ENCODE measurements at regions not wholly inside any gene's neighbourhood (a gene's known extent, or its start where the extent isn't known, plus 50 kb on each side); places are given as distances from the start of the nearest gene placed in this dataset.

GRCh38 chr21:23792300-23792699 is 1815.0 kb downstream of the MRPL39 start:
- TF ChIP-seq EZH2 (IDR thresholded peaks at IDR 0.05; ENCODE audit: insufficient read depth, low read length) (no peak), CTCF (IDR thresholded peaks at IDR 0.05; ENCODE audit: insufficient read depth, low read depth, low read length) (no peak)
- DNase-seq (ENCODE audit: low read depth) (no peak), FAIRE-seq (no peak)
- Histone ChIP-seq H3K27me3 (ENCODE audit: insufficient read depth, low read length) (no peaks in the 10 kb centered on the region), H3K4me2 (ENCODE audit: low read length) (no peak overlapping the region), H3K36me3 (ENCODE audit: insufficient read depth, low read length) (no peaks in the 10 kb centered on the region), H3K79me2 (ENCODE audit: insufficient read depth, low read length) (no peaks in the 10 kb centered on the region), H3K4me3 (ENCODE audit: insufficient read depth, low read depth, low read length) (no peak overlapping the region), H3K4me1 (ENCODE audit: insufficient read depth, low read length) (no peaks in the 10 kb centered on the region), H3K9me3 (ENCODE audit: insufficient read depth, low read depth, low read length) (no peaks in the 10 kb centered on the region), H4K20me1 (ENCODE audit: insufficient read depth, low read length) (no peaks in the 10 kb centered on the region), H3K9ac (ENCODE audit: low read length) (no peak overlapping the region), H3K27ac (ENCODE audit: low read depth, low read length) (no peak overlapping the region), H2AFZ (ENCODE audit: low read depth, low read length) (no peak overlapping the region)
- Mint-ChIP-seq H3K4me1 (ENCODE audit: low read depth, unreplicated experiment) (no peaks in the 10 kb centered on the region), H3K9me3 (ENCODE audit: unreplicated experiment) (peaks cover 1% of the 10 kb centered on the region), H3K27me3 (ENCODE audit: low read depth, unreplicated experiment) (no peaks in the 10 kb centered on the region), H3K36me3 (ENCODE audit: low read depth, unreplicated experiment) (no peaks in the 10 kb centered on the region), H3K27ac (ENCODE audit: unreplicated experiment) (no peak overlapping the region), H3K4me3 (ENCODE audit: unreplicated experiment) (no peak overlapping the region)

- H3K79me2 ChIP-seq (ENCODE audit: insufficient read depth, low read length): no peaks in the 10 kb centered on the region
- H3K9me3 ChIP-seq (ENCODE audit: insufficient read depth, low read depth, low read length): no peaks in the 10 kb centered on the region
- H3K27me3 Mint-ChIP-seq (ENCODE audit: low read depth, unreplicated experiment): no peaks in the 10 kb centered on the region
- no peaks in the 10 kb centered on the region for H3K27me3 ChIP-seq (ENCODE audit: insufficient read depth, low read length)
- no peak overlapping the region for H3K4me3 Mint-ChIP-seq (ENCODE audit: unreplicated experiment)
- H3K9me3 Mint-ChIP-seq (ENCODE audit: unreplicated experiment): peaks cover 1% of the 10 kb centered on the region
- no peak overlapping the region for H2AFZ ChIP-seq (ENCODE audit: low read depth, low read length)
- no peaks in the 10 kb centered on the region for H4K20me1 ChIP-seq (ENCODE audit: insufficient read depth, low read length)
- no peaks in the 10 kb centered on the region for H3K4me1 Mint-ChIP-seq (ENCODE audit: low read depth, unreplicated experiment)
- no peak overlapping the region for H3K9ac ChIP-seq (ENCODE audit: low read length)
- no peaks in the 10 kb centered on the region for H3K36me3 Mint-ChIP-seq (ENCODE audit: low read depth, unreplicated experiment)
- no peaks in the 10 kb centered on the region for H3K4me1 ChIP-seq (ENCODE audit: insufficient read depth, low read length)
- H3K4me3 ChIP-seq (ENCODE audit: insufficient read depth, low read depth, low read length): no peak overlapping the region
- H3K27ac Mint-ChIP-seq (ENCODE audit: unreplicated experiment): no peak overlapping the region
- H3K36me3 ChIP-seq (ENCODE audit: insufficient read depth, low read length): no peaks in the 10 kb centered on the region
- no peak overlapping the region for H3K27ac ChIP-seq (ENCODE audit: low read depth, low read length)
- TF ChIP-seq EZH2 (IDR thresholded peaks at IDR 0.05; ENCODE audit: insufficient read depth, low read length) (no peak), CTCF (IDR thresholded peaks at IDR 0.05; ENCODE audit: insufficient read depth, low read depth, low read length) (no peak)
- no peak for DNase-seq (ENCODE audit: low read depth)
- no peak overlapping the region for H3K4me2 ChIP-seq (ENCODE audit: low read length)
- FAIRE-seq: no peak
Observed at GRCh38 chr21:23789864-23790263, 1817.4 kb downstream of the MRPL39 start.

- Histone ChIP-seq H3K4me1 (ENCODE audit: insufficient read depth, low read length) (no peaks in the 10 kb centered on the region), H3K4me2 (ENCODE audit: low read length) (no peak overlapping the region), H4K20me1 (ENCODE audit: insufficient read depth, low read length) (no peaks in the 10 kb centered on the region), H3K79me2 (ENCODE audit: insufficient read depth, low read length) (no peaks in the 10 kb centered on the region), H3K27me3 (ENCODE audit: insufficient read depth, low read length) (no peaks in the 10 kb centered on the region), H2AFZ (ENCODE audit: low read depth, low read length) (no peak overlapping the region), H3K4me3 (ENCODE audit: insufficient read depth, low read depth, low read length) (no peak overlapping the region), H3K9ac (ENCODE audit: low read length) (no peak overlapping the region), H3K36me3 (ENCODE audit: insufficient read depth, low read length) (no peaks in the 10 kb centered on the region), H3K9me3 (ENCODE audit: insufficient read depth, low read depth, low read length) (no peaks in the 10 kb centered on the region), H3K27ac (ENCODE audit: low read depth, low read length) (no peak overlapping the region)
- TF ChIP-seq EZH2 (IDR thresholded peaks at IDR 0.05; ENCODE audit: insufficient read depth, low read length): no peak
- no peak for TF ChIP-seq CTCF (IDR thresholded peaks at IDR 0.05; ENCODE audit: insufficient read depth, low read depth, low read length)
- no peak overlapping the region for H3K4me3 Mint-ChIP-seq (ENCODE audit: unreplicated experiment)
- no peaks in the 10 kb centered on the region for H3K27me3 Mint-ChIP-seq (ENCODE audit: low read depth, unreplicated experiment)
- no peak for DNase-seq (ENCODE audit: low read depth)
- no peaks in the 10 kb centered on the region for H3K36me3 Mint-ChIP-seq (ENCODE audit: low read depth, unreplicated experiment)
- no peaks in the 10 kb centered on the region for H3K9me3 Mint-ChIP-seq (ENCODE audit: unreplicated experiment)
- H3K27ac Mint-ChIP-seq (ENCODE audit: unreplicated experiment): no peak overlapping the region
- no peaks in the 10 kb centered on the region for H3K4me1 Mint-ChIP-seq (ENCODE audit: low read depth, unreplicated experiment)
- FAIRE-seq: no peak
Observed at GRCh38 chr21:23780326-23780725, 1827.0 kb downstream of the MRPL39 start.

Data from astrocyte (in vitro differentiated cells and primary cell).